ENCODE measurements at regions not wholly inside any gene's neighbourhood (a gene's known extent, or its start where the extent isn't known, plus 50 kb on each side); places are given as distances from the start of the nearest gene placed in this dataset.

DNA sequence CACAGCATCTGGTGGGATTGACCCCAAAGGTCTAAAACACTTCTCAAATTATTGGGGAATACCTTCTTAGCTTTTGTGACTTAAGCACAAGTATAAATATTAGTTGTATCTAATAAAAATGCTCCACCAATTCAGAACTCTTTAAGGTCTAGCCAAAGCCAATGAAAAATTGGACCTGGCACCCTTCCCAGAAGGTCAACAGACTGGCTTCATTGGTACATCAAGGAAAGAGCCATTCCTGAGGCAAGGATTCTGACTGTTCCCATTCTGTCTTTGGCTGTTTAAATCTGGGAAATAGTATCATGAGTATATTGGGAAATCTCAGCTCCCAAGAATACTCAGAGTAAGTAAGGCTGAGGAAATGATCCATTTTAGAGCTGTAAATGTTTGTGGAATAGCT is 153.0 kb upstream of the TRPC5 start:
- TF ChIP-seq POLR2A (IDR thresholded peaks at IDR 0.05; ENCODE audit: low read depth): no peak
- TF ChIP-seq, protein P1, sequence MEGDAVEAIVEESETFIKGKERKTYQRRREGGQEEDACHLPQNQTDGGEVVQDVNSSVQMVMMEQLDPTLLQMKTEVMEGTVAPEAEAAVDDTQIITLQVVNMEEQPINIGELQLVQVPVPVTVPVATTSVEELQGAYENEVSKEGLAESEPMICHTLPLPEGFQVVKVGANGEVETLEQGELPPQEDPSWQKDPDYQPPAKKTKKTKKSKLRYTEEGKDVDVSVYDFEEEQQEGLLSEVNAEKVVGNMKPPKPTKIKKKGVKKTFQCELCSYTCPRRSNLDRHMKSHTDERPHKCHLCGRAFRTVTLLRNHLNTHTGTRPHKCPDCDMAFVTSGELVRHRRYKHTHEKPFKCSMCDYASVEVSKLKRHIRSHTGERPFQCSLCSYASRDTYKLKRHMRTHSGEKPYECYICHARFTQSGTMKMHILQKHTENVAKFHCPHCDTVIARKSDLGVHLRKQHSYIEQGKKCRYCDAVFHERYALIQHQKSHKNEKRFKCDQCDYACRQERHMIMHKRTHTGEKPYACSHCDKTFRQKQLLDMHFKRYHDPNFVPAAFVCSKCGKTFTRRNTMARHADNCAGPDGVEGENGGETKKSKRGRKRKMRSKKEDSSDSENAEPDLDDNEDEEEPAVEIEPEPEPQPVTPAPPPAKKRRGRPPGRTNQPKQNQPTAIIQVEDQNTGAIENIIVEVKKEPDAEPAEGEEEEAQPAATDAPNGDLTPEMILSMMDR (IDR thresholded peaks at IDR 0.05): no peak
- no peak for TF ChIP-seq EP300 (IDR thresholded peaks at IDR 0.05)
- TF ChIP-seq POLR2AphosphoS5 (IDR thresholded peaks at IDR 0.05): no peak

Measured in esophagus muscularis mucosa (tissue), 4 donors.